NCI-H128 (cell line): ENCODE measurements at regions not wholly inside any gene's neighbourhood (a gene's known extent, or its start where the extent isn't known, plus 50 kb on each side); places are given as distances from the start of the nearest gene placed in this dataset.
"Not testable (repeated sequence)": the region's sequence is repeated elsewhere in the genome, so short reads cannot be mapped to it uniquely, and the experiment has no call there.

Source experiments
- DNase-seq: peaks from one replicate; lab custom pipeline; 2025; ENCODE audit not compliant: unreplicated experiment; lab: John Stamatoyannopoulos, UW

GRCh38 chrX:1895583-1895982 lies 280.7 kb downstream of the ASMT start:
- no peak for DNase-seq

DNA sequence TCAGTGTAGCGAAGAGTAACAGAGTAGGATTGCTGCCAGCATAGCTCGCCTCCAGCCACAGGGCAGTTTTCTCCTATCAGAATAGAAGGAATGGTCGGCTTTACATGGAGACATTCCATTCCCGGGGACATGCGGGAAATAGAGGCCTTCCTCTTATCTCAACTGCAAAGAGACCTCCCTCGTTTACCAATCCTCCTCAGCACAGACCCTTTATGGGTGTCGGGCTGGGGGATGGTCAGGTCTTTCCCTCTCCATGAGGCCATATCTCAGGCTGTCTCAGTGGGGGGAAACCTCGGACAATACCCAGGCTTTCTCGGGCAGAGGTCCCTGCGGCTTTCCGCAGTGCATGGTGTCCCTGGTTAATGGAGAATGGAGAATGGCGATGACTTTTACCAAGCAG lies 285.0 kb downstream of the ASMT start:
- no peak for DNase-seq

GRCh38 chrX:1902901-1903235 lies 288.0 kb downstream of the ASMT start:
- DNase-seq: no peak

DNA sequence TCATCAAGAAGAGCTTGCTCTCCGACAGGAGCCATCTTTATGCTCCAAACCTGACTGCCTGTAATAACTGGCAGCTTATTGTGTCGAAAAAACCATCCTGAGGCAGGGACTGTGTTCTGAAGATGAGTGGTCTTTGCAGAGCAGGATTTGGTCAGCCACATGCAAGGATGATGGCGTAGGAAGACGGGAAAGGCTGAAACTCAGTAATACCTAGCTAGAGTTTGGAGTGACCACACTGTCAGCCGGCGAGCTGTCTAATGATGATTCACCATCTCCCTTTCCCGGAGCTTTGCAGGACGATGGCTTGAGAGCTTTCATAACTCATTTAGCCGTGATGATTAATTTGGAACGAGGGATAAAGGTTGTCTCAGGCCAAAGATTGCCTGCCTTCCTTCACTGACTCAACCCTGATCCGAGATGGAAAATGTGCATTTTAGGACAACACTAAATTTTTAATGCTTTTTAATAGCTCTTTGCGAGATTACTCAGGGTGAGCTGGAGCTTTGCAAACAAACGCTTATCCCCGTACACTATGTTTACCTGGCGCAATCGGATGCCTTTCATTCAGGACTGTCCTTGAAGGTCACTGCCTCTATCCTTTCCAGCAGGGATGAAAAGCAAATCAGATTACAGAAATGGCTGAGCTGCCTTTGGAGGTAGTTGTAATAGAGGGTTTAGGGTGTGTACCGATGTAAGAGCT lies 288.5 kb downstream of the ASMT start:
- DNase-seq: no peak

- DNase-seq: no peak
Measured at GRCh38 chrX:1904663-1905218, 289.9 kb downstream of the ASMT start.

GRCh38 chrX:1906028-1906427 lies 291.2 kb downstream of the ASMT start:
- DNase-seq: no peak

GRCh38 chrX:1908996-1909395 lies 294.1 kb downstream of the ASMT start:
- not testable (repeated sequence) for DNase-seq

DNA sequence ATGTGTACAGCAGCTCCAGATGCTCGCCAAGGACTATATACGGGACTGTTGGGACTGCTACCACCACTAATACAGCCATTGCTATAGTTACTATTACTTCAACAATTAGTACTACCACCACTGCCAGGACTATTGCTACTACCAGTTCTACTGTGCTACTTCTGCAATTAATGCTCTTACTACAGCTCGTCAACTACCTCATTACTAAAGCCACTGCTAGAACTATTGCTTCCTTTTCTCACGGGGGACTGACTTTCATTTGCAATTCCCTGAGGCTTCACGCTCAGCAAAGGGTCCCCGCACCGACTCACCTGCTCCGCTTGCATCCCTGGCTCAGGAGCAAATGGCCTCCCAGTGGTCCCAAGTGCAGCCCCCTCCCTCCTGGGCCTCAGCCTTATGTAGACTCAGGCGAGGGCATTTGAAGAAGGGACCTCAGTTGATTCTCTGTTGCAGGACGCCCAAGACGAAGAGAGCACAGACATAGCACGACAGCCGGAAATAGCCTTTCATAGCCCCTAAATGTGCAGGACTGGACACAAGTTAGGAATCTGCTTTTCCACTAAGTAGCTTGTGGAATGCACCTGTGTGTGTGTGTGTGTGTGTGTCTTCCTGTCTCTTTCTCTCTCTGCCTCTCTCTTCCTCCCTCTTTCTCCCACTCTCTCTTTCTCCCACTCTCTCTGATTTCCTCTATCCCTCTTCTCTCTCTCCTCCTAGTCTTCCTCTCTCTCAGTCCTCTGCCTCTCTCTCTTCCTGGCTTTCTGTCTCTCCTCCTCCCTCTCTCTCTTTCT lies 294.8 kb downstream of the ASMT start:
- no peak for DNase-seq

- no peak for DNase-seq
Measured at GRCh38 chrX:1910207-1910470, 295.3 kb downstream of the ASMT start.

DNA sequence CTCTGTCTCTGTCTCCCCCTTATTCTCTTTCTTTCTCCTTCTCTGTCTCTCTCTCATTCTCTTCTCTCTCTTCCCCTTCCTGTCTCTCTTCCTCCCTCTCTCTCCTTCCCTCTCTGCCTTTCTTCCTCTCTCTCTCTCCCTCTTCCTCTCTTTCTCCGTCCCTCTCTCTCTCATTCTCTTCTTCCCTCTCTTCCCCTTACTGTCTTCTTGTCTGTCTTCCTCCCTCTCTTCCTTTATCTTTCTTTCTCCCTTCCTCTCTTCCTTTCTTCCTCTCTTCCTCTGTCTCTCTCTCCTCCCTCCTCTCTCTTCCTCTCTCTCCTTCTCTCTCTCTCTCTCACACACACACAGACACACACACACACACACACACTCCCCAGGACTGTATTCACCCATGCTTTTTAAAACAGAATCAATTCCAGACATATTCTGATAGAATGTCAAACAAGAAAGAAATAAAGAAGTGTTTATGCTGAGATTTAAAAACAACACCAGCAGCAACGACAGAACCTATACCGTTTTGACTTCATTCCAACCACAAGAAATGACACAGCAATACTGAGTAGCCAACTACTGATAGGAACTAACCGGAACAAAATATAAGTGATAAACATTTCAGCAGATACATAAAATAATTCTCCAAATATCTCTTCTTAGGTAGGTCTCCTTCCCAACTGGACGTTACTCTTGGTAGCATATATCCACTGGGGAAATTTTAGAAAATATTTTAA lies 296.7 kb downstream of the ASMT start:
- DNase-seq: no peak

GRCh38 chrX:1912193-1912592 lies 297.3 kb downstream of the ASMT start:
- no peak for DNase-seq

DNA sequence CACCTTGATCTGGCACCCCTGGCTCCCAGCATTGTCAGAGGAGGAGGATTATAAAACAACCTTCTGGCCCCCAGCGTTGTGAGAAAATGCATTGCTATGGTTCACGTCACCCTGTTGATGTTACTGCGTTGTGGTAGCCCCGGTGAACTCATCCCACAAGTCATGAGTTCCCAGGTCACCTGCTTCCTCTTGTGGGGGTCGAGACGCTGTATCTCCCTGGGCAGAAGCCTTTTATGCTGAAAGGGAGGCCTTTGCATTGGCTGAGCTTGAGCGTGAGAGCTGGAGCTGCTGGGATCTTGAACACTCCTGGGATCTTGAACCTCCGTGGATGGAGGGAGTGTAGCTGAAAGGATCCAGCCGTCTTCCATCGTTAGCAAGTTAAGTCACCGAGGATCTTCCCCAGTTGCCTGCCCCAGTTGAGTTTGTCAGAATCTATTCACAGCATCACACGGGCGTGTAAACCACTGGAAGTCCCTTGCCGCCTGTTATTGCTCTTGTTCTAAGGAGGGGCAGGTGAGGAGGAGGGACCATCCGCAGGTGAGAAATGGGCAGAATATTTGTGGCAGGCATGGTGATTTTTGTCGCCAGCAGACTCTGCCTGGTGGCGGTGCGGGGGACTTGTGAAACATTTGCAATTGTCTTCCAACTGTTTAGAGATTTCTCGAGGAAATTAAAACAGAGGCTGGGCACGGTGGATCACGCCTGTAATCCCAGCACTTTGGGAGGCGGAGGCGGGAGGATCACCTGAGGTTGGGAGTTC lies 299.9 kb downstream of the ASMT start:
- no peak for DNase-seq

DNA sequence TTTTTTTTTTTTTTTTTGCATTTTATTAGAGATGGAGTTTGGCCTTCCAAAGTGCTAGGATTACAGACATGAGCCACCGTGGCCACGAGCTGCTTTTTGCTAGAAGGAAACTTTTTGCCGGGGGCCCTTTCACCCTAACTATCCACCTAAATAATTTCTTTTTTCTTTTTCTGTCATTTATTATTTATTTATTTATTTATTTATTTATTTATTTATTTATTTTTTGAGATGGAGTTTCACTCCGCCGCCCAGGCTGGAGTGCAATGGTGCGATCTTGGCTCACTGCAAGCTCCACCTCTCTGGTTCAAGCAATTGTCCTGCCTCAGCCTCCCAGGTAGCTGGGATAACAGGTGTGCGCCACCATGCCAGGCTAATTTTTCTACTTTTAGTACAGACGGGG lies 303.9 kb downstream of the ASMT start:
- no peak for DNase-seq

DNA sequence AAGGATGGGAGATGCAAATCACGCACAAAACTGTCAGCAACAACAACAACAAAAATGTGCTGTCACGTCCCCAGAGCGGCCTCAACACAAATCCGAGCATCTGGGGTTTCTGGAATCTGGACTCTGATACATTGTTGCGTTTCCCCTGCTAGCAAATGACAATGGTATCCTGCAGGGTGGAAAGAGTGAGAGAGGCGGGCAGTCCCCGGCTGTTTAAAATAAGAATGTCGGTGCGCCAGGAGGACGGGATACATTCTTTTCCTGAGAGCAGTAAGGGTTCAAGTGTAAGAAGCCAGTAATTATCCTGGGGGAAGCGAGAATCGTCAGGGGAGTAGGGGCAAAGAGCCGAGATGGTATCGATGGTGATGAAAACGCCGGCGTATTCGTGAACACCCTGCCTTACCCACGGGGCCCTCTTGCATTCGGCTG lies 310.2 kb downstream of the ASMT start:
- DNase-seq: no peak

DNA sequence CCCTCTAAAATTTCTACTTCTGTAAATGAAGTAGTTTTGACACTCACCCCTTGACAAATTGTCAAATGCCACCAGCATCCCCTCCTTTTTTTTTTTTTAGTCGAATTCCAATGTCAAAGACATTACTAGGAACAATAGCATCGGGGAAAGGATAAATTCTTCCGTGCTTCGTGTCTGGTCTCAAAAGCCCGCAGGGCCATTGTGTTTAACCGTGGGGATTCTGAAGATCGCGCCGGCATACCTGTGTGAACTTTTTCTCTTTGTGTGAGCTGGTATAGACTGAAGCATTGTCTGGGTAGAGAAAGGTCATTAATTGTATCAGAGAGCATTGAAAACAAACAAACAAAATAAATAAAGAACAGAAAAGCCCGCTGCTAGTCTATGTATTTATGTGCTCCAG lies 313.9 kb downstream of the ASMT start:
- no peak for DNase-seq

DNA sequence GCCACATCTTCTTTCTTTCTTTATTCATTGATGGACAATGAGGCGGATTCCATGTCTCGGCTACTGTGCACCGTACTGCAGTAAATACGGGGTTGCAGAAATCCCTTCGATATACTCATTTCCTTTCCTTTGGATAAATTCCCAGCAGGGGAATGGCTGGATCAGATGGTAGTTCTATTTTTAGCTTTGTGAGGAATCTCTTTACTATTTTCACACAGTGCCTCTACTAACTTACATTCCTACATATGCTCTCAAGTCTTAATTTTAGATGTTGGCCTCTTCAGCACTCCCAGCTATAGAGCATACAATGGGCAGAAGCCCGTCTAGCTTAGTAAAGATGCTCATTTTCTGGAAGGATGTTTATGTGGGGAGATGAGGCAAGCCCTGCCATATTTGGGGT lies 317.4 kb downstream of the ASMT start:
- no peak for DNase-seq

DNA sequence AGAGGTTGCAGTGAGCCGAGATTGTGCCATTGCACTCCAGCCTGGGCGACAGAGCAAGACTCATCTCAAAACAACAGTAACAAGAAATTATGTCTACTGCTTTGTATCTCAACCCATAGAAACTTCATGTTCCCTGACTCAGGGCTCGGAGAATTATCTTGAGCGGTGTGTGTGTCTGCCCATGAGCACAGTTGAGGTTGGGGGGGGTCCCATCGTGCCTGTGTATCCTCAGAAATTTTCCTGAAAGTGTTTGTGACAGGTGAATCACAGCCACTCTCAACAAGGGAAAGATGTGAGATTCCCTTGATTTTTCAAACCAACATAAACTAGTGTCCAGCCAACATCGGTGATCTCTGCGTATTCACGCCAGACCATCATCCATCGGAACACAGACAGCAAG lies 319.1 kb downstream of the ASMT start:
- DNase-seq: no peak

DNA sequence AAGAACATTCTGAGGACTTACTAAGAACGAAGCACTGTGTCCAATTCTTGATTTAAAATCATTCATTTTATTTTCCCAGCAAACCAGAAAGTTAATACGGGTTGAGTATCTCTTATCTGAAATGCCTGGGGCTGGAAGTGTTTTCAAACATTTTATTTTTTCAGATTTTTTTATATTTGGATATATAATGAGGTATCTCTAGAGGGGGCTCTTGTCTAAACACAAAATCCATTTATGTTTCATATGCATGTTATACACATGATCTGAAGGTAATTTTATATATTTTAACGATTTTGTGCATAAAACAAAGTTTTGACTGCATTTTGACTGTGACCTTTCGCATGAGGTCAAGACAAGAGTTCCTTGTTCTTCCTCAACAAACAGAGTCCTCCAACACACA lies 320.9 kb downstream of the ASMT start:
- no peak for DNase-seq

- DNase-seq: no peak
Measured at GRCh38 chrX:1938190-1938589, 323.3 kb downstream of the ASMT start.

- no peak for DNase-seq
Measured at GRCh38 chrX:1941321-1941720, 326.5 kb downstream of the ASMT start.

GRCh38 chrX:1945879-1946278 lies 331.0 kb downstream of the ASMT start:
- DNase-seq: no peak
